ENCODE measurements at regions not wholly inside any gene's neighbourhood (a gene's known extent, or its start where the extent isn't known, plus 50 kb on each side); places are given as distances from the start of the nearest gene placed in this dataset.
A peak's percentile ranks its signal among the peaks of the same experiment; 100 is the strongest.
"Not testable (repeated sequence)": the region's sequence is repeated elsewhere in the genome, so short reads cannot be mapped to it uniquely, and the experiment has no call there.

- DNase-seq (ENCODE audit: insufficient read length, low spot score) (no peak), FAIRE-seq (no peak)
- no peak for TF ChIP-seq POLR2A (IDR thresholded peaks at IDR 0.05; ENCODE audit: low read depth, low read length)
These were observed 91.5 kb upstream of the NREP start for GRCh38 chr5:111848476-111848875.

- DNase-seq (ENCODE audit: insufficient read length, low spot score), result no peak
- FAIRE-seq, result no peak
- no peak for TF ChIP-seq POLR2A (IDR thresholded peaks at IDR 0.05; ENCODE audit: low read depth, low read length)
These were observed 90.3 kb upstream of the NREP start for GRCh38 chr5:111847052-111847925.

- no peak for TF ChIP-seq POLR2A (IDR thresholded peaks at IDR 0.05; ENCODE audit: low read depth, low read length)
- no peak for FAIRE-seq
- DNase-seq (ENCODE audit: insufficient read length, low spot score), result no peak
These were observed 83.2 kb upstream of the NREP start for GRCh38 chr5:111840036-111840674.

DNA sequence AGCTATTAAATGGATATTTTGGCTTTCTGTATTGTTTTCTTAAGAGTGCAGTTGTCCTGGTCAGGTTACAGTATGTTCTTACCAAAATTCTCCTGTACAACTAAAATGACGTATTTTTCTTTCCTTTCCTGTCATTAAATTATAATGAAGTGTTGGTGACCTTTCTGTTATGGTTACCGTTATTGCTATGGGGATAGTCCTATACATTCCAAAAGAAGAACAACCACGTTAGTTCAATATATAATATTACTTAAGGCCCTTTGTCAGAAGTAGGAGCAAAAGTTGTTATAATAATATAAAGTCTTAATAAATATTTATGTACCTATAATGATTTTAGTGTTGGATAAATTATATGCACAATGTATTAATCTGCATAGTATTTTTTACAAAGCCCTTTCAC, 82.4 kb upstream of the NREP start:
- DNase-seq (ENCODE audit: insufficient read length, low spot score) (no peak), FAIRE-seq (no peak)
- TF ChIP-seq POLR2A (IDR thresholded peaks at IDR 0.05; ENCODE audit: low read depth, low read length), result no peak

- DNase-seq (ENCODE audit: insufficient read length, low spot score) (no peak), FAIRE-seq (no peak)
- TF ChIP-seq POLR2A (IDR thresholded peaks at IDR 0.05; ENCODE audit: low read depth, low read length), result no peak
These were observed 79.4 kb upstream of the NREP start for GRCh38 chr5:111836426-111836825.

DNA sequence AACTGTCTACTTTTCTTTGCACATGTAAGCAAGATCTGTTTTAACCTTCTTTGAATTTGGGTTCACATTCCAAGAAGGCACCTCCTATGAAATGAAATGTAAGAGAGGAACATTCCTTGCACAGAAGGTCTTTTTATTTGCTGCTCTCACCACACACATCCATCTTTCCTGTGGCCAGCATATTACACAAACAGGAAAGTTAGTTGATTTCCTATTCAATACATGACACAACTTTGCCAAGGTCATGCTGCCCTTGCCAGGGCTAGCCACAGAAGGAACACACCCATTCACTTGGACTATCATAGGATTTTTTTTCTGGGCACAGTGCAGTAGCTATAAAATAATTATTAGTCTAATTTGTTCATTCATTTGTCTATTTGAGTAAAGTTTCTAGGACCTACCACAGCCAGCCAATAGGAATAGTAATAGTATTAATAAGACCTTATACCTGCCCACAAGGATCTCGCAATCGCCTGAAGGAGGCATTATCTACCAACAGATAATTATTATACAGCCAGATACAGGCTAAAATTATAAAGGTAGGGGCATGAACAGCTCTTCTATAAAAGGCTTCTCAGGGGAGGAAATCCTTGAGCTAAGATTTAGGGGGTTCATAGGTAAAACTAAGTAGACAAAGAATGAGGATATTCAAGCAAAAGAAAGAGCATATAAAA, 78.1 kb upstream of the NREP start:
- TF ChIP-seq POLR2A (IDR thresholded peaks at IDR 0.05; ENCODE audit: low read depth, low read length), result no peak
- DNase-seq (ENCODE audit: insufficient read length, low spot score) (no peak), FAIRE-seq (no peak)

DNA sequence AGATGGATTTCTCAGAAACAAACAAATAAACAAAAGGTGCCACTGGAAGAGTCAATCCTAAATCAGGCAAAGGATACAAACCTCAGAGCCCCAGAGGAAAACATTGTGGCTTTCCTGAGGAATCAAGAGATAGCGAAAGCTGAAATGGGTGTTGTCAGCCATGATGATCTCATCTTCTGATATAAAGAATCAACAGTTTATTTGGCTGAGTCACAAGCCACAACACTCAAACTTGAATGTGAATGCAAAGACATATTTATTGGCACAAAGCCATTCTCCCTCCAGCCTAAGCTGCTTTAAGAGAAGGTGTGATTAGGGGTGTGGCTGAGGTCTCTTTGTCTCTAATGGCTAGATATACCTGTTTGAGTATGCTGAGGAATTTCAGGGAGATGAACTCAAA, 73.3 kb upstream of the NREP start:
- no peak for TF ChIP-seq POLR2A (IDR thresholded peaks at IDR 0.05; ENCODE audit: low read depth, low read length)
- DNase-seq (ENCODE audit: insufficient read length, low spot score), result peak; percentile 6
- FAIRE-seq, result no peak

GRCh38 chr5:111829701-111830100, 72.7 kb upstream of the NREP start:
- DNase-seq (ENCODE audit: insufficient read length, low spot score), result no peak
- no peak for TF ChIP-seq POLR2A (IDR thresholded peaks at IDR 0.05; ENCODE audit: low read depth, low read length)
- no peak for FAIRE-seq

DNA sequence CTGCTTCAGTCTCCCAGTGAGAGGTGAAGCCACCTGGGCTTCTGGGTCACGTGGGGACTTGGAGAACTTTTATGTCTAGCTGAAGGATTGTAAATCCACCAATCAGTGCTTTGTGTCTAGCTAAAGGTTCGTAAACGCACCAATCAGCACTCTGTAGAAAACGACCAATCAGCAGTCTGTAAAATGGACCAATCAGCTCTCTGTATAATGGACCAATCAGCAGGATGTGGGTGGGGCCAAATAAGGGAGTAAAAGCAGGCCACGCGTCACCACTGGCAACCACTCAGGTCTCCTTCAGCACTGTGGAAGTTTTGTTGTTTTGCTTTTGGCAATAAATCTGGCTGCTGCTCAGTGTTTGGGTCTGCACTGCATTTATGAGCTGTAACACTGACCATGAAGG, 69.1 kb upstream of the NREP start:
- DNase-seq (ENCODE audit: insufficient read length, low spot score), result no peak
- FAIRE-seq, result no peak
- no peak for TF ChIP-seq POLR2A (IDR thresholded peaks at IDR 0.05; ENCODE audit: low read depth, low read length)

DNA sequence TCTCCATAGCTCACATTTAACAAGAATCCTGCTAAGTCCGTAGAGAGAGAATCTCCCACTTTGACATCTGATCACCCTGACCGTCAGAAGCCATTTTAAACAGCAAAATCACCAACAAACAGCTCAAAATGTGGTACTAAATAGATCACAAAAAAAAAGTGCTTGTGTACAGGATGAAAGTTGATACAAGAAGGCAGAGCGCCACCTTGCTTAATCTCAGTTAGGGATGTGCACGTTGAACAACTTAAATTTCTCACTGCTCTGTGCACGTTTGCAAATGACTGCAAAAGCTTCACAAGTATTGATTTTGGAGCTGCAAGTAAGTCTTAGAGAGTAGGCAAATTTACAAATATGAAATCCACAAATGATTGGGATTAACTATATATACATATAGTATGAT, 63.1 kb upstream of the NREP start:
- TF ChIP-seq POLR2A (IDR thresholded peaks at IDR 0.05; ENCODE audit: low read depth, low read length), result no peak
- FAIRE-seq (no peak), DNase-seq (ENCODE audit: insufficient read length, low spot score) (no peak)

- not testable (repeated sequence) for DNase-seq (ENCODE audit: insufficient read length, low spot score); FAIRE-seq
These were observed 62.0 kb upstream of the NREP start for GRCh38 chr5:111819028-111819427.

DNA sequence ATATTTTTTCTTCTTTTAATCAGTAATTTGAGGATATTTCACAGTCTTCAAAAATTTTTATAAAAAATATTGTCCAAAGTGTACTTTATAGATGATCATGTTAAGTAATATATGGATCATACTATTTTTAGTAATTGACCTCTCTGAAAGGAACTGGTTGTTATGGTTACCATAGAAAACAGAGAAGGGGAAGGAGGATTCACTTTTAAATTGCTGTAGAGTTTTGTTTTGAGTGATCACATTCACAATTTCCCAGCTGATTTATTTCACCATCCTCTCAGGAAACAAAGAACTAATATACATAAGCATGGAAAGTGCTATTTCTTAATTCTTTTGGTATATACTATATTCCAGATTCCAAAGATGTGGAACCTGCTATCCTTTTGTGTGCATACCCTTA, 56.5 kb upstream of the NREP start:
- TF ChIP-seq POLR2A (IDR thresholded peaks at IDR 0.05; ENCODE audit: low read depth, low read length), result no peak
- DNase-seq (ENCODE audit: insufficient read length, low spot score) (no peak), FAIRE-seq (no peak)

GRCh38 chr5:111810112-111810511, 53.1 kb upstream of the NREP start:
- FAIRE-seq (no peak), DNase-seq (ENCODE audit: insufficient read length, low spot score) (no peak)
- no peak for TF ChIP-seq POLR2A (IDR thresholded peaks at IDR 0.05; ENCODE audit: low read depth, low read length)

Measured in H54 (cell line).